ENCODE measurements at regions not wholly inside any gene's neighbourhood (a gene's known extent, or its start where the extent isn't known, plus 50 kb on each side); places are given as distances from the start of the nearest gene placed in this dataset.

DNA sequence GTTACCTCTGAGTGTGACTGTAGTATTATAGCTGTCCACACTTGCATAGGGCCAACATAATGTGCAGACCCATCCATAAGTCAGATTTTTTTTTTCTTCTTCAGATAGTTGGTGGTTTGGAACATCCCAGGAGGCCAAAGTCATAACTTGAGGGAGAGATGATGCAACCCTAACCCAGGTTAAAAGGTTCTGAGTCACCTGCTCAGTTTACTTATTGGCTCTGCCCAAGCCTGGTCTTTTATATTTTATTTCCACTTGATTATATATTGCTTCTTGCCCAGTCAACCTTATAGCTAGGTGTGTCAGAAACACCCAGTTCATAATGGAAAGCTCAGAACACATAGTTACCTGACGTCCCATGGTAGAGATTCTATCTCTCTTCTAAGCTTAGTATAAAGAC, 113.1 kb upstream of the PCSK1 start:
- Histone ChIP-seq H3K23me2 (ENCODE audit: insufficient read length, low read depth, low read length, poor library complexity, severe bottlenecking) (no peaks in the 10 kb centered on the region), H3K23ac (ENCODE audit: insufficient read length, low read depth, low read length) (no peak overlapping the region), H3K27me3 (ENCODE audit: insufficient read depth, low read length) (no peaks in the 10 kb centered on the region), H3K9ac (ENCODE audit: extremely low read depth, insufficient read length, low read length) (no peak overlapping the region), H3K4me2 (ENCODE audit: insufficient read depth, insufficient read length, low read length) (no peak overlapping the region), H2BK20ac (ENCODE audit: low read depth, low read length, poor library complexity, severe bottlenecking) (no peak overlapping the region), H2AK5ac (ENCODE audit: insufficient read length, low read length) (no peak overlapping the region), H3K79me2 (ENCODE audit: insufficient read depth, low read length) (no peaks in the 10 kb centered on the region), H3K27ac (ENCODE audit: insufficient read length, low read depth, low read length) (no peak overlapping the region), H3T11ph (ENCODE audit: low read length) (no peak overlapping the region), H4K5ac (ENCODE audit: insufficient read length, low read depth, low read length) (no peak overlapping the region), H2BK5ac (ENCODE audit: insufficient read length, low read length) (no peak overlapping the region), H4K20me1 (ENCODE audit: control insufficient read depth, insufficient read depth, insufficient read length) (no peaks in the 10 kb centered on the region), H3K18ac (ENCODE audit: insufficient read length, low read depth, low read length) (no peak overlapping the region), H3K4me1 (ENCODE audit: insufficient read depth, low read length) (no peaks in the 10 kb centered on the region), H3K9me3 (ENCODE audit: control insufficient read depth, low read depth, low read length) (no peaks in the 10 kb centered on the region), H3K14ac (ENCODE audit: insufficient read depth, low read length) (no peak overlapping the region), H2BK15ac (ENCODE audit: low read depth, low read length) (no peak overlapping the region), H2BK120ac (ENCODE audit: low read depth, low read length, poor library complexity, severe bottlenecking) (no peak overlapping the region), H4K8ac (replicated peaks; ENCODE audit: insufficient read length, low read depth, low read length) (no peak overlapping the region), H2AFZ (ENCODE audit: low read length) (no peak overlapping the region), H2BK12ac (ENCODE audit: insufficient read length, low read depth, low read length) (no peak overlapping the region), H3K56ac (ENCODE audit: insufficient read length, low read depth, low read length) (no peak overlapping the region), H3K4ac (ENCODE audit: low read depth, low read length) (no peak overlapping the region), H3K79me1 (ENCODE audit: insufficient read depth, low read depth, low read length, poor library complexity, severe bottlenecking) (no peaks in the 10 kb centered on the region), H4K91ac (ENCODE audit: insufficient read length, low read depth, low read length) (no peak overlapping the region)
- TF ChIP-seq CTCF (conservative IDR thresholded peaks at IDR 0.05) = no peak
- Mint-ChIP-seq H3K4me1 (peaks cover 0 to 3% of the 10 kb centered on the region in 2 experiments; a peak in 1 of 4 replicates), H3K36me3 (ENCODE audit: insufficient read depth in 1 of 3, low read depth in 3 of 3) (no peaks in the 10 kb centered on the region; a peak in 1 of 7 replicates), H3K4me3 (no peak overlapping the region), H3K9me3 (peaks cover 0 to 5% of the 10 kb centered on the region in 2 experiments; a peak in 2 of 5 replicates), H3K27me3 (ENCODE audit: low read depth) (no peaks in the 10 kb centered on the region), H3K27ac (no peak overlapping the region)
- no CpG with 5 or more reads among the region's 1 CpG for whole genome bisulfite sequencing (ENCODE audit: extremely low coverage, insufficient read length, low lambda C conversion rate)
- DNase-seq = no peak

All from H9 (cell line).